Thymus (tissue), 11 donors: ENCODE measurements at regions not wholly inside any gene's neighbourhood (a gene's known extent, or its start where the extent isn't known, plus 50 kb on each side); places are given as distances from the start of the nearest gene placed in this dataset.
A peak's percentile ranks its signal among the peaks of the same experiment; 100 is the strongest.

Experiments used
- DNase-seq, 9 donors: peaks; one replicate each; pipeline ENCODE4 v3.0.0-alpha.2; 2013; ENCODE audit warnings: low spot score in 9 of 9, low read depth in 6 of 9, missing footprints in 1 of 9
- H3K27ac ChIP-seq, 2 donors: one replicate each; pipeline ENCODE4 v1.5.1; 2013; ENCODE audit warnings: control low read depth in 1 of 2, low read depth in 1 of 2, low read length in 1 of 2, mild to moderate bottlenecking in 1 of 2, moderate library complexity in 1 of 2
- H3K27me3 ChIP-seq, 2 donors: one replicate each; pipeline ENCODE4 v1.5.1; 2013; ENCODE audit warnings: low read length in 1 of 2; ENCODE audit not compliant: control insufficient read depth in 2 of 2, insufficient read depth in 1 of 2
- H3K36me3 ChIP-seq, 2 donors: one replicate each; pipeline ENCODE4 v1.5.1; 2013; ENCODE audit warnings: low read length in 1 of 2, mild to moderate bottlenecking in 1 of 2, moderate library complexity in 1 of 2; ENCODE audit not compliant: control insufficient read depth in 2 of 2, insufficient read depth in 2 of 2
- H3K4me1 ChIP-seq, 2 donors: one replicate each; pipeline ENCODE4 v1.5.1; 2013; ENCODE audit warnings: low read length in 2 of 2; ENCODE audit not compliant: control insufficient read depth in 2 of 2, insufficient read depth in 2 of 2
- H3K4me3 ChIP-seq, 2 donors: one replicate each; pipeline ENCODE4 v1.5.1; 2013; ENCODE audit warnings: low read length in 2 of 2, control low read depth in 1 of 2, mild to moderate bottlenecking in 1 of 2
- H3K9me3 ChIP-seq, 2 donors: one replicate each; pipeline ENCODE4 v1.5.1; 2013; ENCODE audit warnings: low read length in 1 of 2, mild to moderate bottlenecking in 1 of 2; ENCODE audit not compliant: control insufficient read depth in 2 of 2, insufficient read depth in 1 of 2
- WGBS: extraction: QIAGEN DNeasy Blood & Tissue Kit; methylation state at CpG from one replicate; pipeline ENCODE4 v1.1.7; 2013; 5-methylcytosine and 5-hydroxymethylcytosine counted together
- donor health status: healthy.

GRCh38 chr14:38862366-38862765, 240.7 kb downstream of the SEC23A start:
- Histone ChIP-seq H3K9me3 (peaks cover 2 to 6% of the 10 kb centered on the region in 2 donors), H3K27me3 (no peaks in the 10 kb centered on the region), H3K4me1 (no peaks in the 10 kb centered on the region), H3K4me3 (no peak overlapping the region), H3K27ac (no peak overlapping the region), H3K36me3 (no peaks in the 10 kb centered on the region)
- DNase-seq, result no peak
- WGBS, result 100% methylated on average over 1 of the region's 1 CpG

GRCh38 chr14:38860530-38860929, 242.5 kb downstream of the SEC23A start:
- H3K36me3 ChIP-seq, result no peaks in the 10 kb centered on the region
- H3K27me3 ChIP-seq, result no peaks in the 10 kb centered on the region
- 94% methylated on average over 1 of the region's 1 CpG for WGBS
- no peak overlapping the region for H3K4me3 ChIP-seq
- H3K4me1 ChIP-seq, result no peaks in the 10 kb centered on the region
- H3K27ac ChIP-seq, result no peak overlapping the region
- DNase-seq, result no peak
- peaks cover 2 to 6% of the 10 kb centered on the region in 2 donors for H3K9me3 ChIP-seq

GRCh38 chr14:38856798-38857197, 246.2 kb downstream of the SEC23A start:
- H3K4me3 ChIP-seq, result no peak overlapping the region
- H3K27ac ChIP-seq, result no peak overlapping the region
- no peaks in the 10 kb centered on the region for H3K9me3 ChIP-seq
- H3K27me3 ChIP-seq, result no peaks in the 10 kb centered on the region
- H3K36me3 ChIP-seq, result no peaks in the 10 kb centered on the region
- no peak for DNase-seq
- H3K4me1 ChIP-seq, result no peaks in the 10 kb centered on the region

GRCh38 chr14:38855513-38855912, 247.5 kb downstream of the SEC23A start:
- no peaks in the 10 kb centered on the region for H3K36me3 ChIP-seq
- H3K27me3 ChIP-seq, result no peaks in the 10 kb centered on the region
- no peaks in the 10 kb centered on the region for H3K4me1 ChIP-seq
- DNase-seq, result no peak
- no peak overlapping the region for H3K4me3 ChIP-seq
- 94% methylated on average over 2 of the region's 2 CpGs for WGBS
- no peaks in the 10 kb centered on the region for H3K9me3 ChIP-seq
- no peak overlapping the region for H3K27ac ChIP-seq

GRCh38 chr14:38851111-38851510, 251.9 kb downstream of the SEC23A start:
- Histone ChIP-seq H3K27me3 (no peaks in the 10 kb centered on the region), H3K4me3 (no peak overlapping the region), H3K27ac (no peak overlapping the region), H3K4me1 (no peaks in the 10 kb centered on the region), H3K9me3 (no peaks in the 10 kb centered on the region), H3K36me3 (no peaks in the 10 kb centered on the region)
- 93% methylated on average over 3 of the region's 3 CpGs for WGBS
- no peak for DNase-seq

- Histone ChIP-seq H3K27ac (no peak overlapping the region), H3K36me3 (no peaks in the 10 kb centered on the region), H3K4me1 (no peaks in the 10 kb centered on the region), H3K27me3 (no peaks in the 10 kb centered on the region), H3K9me3 (no peaks in the 10 kb centered on the region), H3K4me3 (no peak overlapping the region)
- no peak for DNase-seq
- 98% methylated on average over 1 of the region's 1 CpG for WGBS
These were observed 252.4 kb downstream of the SEC23A start for GRCh38 chr14:38850664-38851063.

- Histone ChIP-seq H3K27ac (no peak overlapping the region), H3K4me3 (no peak overlapping the region), H3K9me3 (no peaks in the 10 kb centered on the region), H3K4me1 (no peaks in the 10 kb centered on the region), H3K36me3 (no peaks in the 10 kb centered on the region), H3K27me3 (no peaks in the 10 kb centered on the region)
- DNase-seq, result peak in 1 of 9 donors; percentile 33
- 89% methylated on average over 2 of the region's 2 CpGs for WGBS
These were observed 254.6 kb downstream of the SEC23A start for GRCh38 chr14:38848243-38848935.

GRCh38 chr14:38847161-38847560, 255.9 kb downstream of the SEC23A start:
- Histone ChIP-seq H3K4me3 (no peak overlapping the region), H3K9me3 (no peaks in the 10 kb centered on the region), H3K27me3 (no peaks in the 10 kb centered on the region), H3K27ac (no peak overlapping the region), H3K36me3 (no peaks in the 10 kb centered on the region), H3K4me1 (no peaks in the 10 kb centered on the region)
- WGBS, result 66% methylated on average over 3 of the region's 3 CpGs
- no peak for DNase-seq

GRCh38 chr14:38839694-38840365, 263.2 kb downstream of the SEC23A start:
- no peaks in the 10 kb centered on the region for H3K4me1 ChIP-seq
- H3K36me3 ChIP-seq, result no peaks in the 10 kb centered on the region
- no peaks in the 10 kb centered on the region for H3K9me3 ChIP-seq
- no peak overlapping the region for H3K4me3 ChIP-seq
- H3K27ac ChIP-seq, result no peak overlapping the region
- peak in 2 of 9 donors; percentile 10 to 42 for DNase-seq
- no peaks in the 10 kb centered on the region for H3K27me3 ChIP-seq
- WGBS, result 56% methylated on average over 3 of the region's 3 CpGs
